RPMI7951 (cell line): ENCODE measurements at regions not wholly inside any gene's neighbourhood (a gene's known extent, or its start where the extent isn't known, plus 50 kb on each side); places are given as distances from the start of the nearest gene placed in this dataset.
"Not testable (repeated sequence)": the region's sequence is repeated elsewhere in the genome, so short reads cannot be mapped to it uniquely, and the experiment has no call there.

Source experiments
- DNase-seq: peaks from one replicate; pipeline ENCODE4 v3.0.0-alpha.2; 2012; ENCODE audit warnings: low read depth

DNA sequence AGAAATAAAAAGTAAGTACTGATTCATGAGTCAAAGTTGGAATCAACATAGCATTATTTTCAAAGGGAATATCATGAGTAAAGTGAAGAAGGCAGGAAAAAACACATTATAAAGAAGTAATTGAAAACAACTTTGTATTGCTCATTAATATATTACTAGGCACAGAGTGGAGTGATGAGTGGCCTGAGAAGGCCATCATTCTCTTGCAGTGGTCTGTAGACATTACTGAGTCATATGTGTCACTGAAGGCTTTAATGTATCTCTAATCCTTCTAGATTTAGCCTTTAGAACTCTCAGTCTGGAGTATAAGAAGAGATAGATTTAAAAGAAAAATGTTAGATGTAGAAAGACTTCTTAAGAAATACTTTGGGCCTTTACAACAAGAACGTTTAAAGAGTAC lies 881.4 kb downstream of the DNAH5 start:
- no peak for DNase-seq

DNA sequence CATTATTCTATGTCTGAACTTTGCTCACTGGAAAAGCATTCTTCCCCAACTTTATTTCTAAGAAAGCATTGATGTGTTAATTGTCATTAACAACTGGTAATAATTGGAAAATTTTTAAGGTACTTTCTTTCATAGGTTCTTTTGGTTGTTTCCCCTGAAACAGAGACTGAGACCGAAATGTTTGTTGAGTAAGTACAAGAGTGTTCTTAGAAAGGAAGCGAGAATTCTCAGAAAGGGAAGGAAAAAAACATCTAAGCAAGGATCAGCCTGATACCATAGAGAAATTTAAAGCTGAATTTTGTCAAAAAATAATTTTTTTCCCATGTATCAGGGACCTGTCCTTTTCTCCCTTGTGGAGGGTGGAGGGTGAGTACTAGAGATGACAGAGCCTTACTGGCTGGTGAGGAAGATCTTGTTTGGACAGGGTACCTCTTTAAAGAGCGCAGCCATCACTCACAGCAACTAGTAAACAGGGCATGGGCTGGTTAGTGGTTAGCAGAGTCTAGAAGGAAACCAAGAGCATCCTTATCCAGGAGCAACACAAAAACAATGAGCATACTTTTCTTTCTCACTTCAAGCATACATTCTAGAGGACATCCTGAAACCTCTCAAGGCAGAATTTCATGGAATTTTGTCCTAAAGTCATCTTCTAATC lies 898.5 kb downstream of the DNAH5 start:
- no peak for DNase-seq

DNA sequence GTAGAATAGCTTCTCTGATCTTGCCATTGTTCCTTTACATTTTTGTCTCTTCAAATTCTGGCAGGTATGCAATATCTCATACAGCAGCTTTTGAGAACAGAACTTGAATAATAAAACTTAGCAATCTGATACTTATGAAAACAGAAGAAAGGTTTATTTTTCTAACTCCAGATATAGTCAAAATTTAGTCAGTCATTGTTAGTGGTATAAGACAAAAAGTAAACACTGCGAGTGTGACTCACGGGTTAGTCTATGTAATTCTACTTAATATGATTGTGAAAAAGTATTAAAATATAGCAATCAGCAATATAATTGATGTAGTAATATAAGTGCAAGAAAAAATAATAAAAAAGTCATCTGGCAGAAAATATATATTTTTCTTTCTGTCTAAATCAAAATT lies 910.4 kb downstream of the DNAH5 start:
- DNase-seq: no peak

DNA sequence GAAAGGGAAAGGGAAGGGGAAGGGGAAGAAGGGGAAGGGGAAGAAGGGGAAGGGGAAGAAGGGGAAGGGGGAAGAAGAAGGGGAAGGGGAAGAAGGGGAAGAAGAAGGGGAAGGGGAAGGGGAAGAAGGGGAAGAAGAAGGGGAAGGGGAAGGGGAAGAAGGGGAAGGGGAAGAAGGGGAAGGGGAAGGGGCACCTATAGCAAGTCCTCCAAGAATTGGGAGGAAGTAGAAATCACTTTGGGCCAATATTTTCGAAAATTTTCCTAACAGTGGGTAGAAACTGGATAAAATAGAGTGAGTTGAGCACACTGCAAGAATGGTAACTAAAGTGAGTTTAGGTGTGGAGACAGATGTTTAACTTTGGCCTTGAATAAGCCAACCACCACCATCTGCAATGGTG lies 915.3 kb downstream of the DNAH5 start:
- DNase-seq: no peak

DNA sequence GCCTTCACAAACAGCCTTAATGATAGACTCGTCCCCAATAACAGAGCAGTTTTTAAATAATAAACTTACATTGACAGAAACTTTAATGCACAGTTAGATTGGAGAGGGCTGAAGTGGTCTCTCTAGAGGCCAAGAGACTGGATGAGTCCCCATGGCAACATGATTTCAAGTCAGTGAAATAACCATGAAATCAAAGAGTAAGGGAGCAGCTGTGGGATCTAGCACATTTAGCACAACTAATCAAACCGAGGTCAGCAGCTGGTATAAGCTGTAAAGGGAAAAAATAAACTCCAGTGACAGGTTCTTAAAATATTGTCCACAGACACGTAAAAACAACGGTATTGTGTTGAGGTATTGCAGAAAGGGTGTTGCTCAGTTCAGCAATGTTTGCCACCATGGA lies 916.6 kb downstream of the DNAH5 start:
- no peak for DNase-seq

DNA sequence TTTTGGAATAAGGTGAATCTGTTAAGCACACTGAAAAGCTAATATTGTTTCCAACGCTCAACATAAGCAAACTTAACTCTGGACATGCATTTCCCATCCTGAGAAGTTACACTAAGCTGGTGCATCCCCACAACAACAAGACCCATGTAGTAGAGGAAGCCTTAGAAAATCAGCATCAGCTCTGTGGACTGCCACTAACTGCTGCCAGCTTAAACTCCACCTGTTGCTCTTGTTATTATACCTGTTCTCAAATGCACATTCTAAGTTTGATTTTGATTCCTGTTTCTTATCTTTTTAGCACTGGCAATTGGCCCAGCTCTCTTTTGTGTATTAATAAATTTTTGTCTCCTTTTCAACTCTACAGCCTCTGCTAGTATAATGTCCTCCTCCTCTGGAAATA lies 924.8 kb downstream of the DNAH5 start:
- no peak for DNase-seq

DNA sequence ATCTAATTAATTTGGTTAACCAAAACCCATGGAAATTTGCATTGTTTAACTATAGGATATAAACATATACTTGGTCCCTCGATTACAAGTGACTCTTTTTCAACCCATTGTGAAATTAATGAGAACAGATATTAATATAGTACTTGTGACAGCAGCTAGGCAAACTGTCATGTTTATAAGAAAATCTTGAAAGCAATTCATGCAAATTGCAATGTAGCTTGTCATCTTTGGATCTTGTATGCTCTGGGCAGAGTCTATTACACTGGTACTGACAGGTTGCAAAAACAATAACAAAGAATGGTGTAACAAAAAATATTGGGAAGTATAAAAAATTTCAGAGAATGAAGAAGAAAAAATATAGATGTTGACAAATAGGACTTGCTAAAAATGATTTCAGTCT lies 941.0 kb downstream of the DNAH5 start:
- DNase-seq: no peak

DNA sequence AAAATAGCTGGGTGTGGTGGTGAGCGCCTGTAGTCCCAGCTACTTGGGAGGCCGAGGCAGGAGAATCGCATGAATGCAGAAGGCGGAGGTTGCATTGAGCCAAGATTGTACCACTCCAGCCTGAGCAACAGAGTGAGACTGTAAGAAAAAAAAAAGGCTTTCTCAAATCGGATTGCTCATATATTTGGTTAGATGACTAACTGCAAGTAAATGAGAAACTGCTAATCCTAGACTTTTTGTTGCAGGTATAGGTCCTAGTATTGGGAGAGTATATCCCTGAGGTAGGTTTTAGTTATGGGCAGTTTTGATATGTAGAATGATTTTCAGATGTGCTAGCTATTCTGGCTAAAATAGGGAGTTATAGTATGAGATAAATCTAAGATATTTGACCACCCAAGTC lies 944.8 kb downstream of the DNAH5 start:
- DNase-seq: no peak

DNA sequence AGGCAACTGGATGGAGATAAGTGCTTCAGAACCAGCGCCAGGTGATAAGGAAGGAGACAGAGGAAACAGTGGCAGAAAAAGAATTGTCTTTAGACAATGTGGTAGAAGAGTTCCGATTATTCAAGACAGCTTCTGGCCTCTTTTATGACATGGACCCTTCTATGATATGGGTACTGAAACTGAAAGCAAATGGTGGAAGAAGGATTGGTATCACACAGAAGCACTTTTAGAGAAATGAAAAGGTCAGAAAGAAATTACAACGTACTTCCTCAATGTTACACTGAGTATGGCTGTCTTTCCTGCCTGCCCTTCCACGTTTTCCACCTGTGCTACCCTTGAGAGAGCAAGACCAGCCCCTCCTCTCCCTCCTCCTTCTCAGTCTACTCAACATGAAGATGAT lies 959.3 kb downstream of the DNAH5 start:
- peak; percentile 1 for DNase-seq

DNA sequence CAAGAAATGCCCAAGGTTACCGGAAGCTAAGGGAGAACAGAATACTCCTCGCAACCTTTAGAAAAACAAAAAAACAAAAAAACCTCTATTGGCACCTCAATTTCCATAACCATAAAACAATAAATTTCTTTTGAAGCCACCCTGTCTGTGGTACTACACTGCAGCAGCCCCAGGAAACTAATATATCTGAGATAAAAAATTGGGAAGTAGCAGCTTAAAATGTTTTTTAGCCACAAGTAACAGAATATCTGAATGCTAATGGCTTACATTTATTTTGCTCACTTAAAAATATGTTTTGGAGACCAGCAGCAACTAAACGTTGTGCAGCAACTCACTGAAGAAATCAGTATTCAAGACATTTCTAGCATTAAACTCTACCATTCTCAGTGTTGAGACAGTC lies 969.6 kb downstream of the DNAH5 start:
- DNase-seq: no peak

DNA sequence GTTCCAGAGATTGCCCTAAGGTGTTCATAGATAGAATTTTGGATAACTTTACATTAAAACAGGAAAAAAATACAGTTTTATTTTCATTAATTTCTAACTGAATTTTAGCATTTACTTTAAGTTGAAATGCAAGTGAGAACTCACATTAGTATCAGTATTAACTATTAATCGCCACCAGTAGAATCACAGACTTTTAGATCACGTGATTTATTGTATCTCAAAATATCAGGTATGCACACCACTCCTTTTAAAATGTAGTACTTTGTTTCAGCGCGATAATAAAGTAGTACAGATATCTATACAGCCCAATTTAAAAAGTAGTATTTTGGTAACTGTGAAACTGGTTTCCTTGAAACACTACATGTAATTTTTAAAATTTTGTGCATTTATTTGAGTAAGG lies 978.7 kb downstream of the DNAH5 start:
- no peak for DNase-seq

DNA sequence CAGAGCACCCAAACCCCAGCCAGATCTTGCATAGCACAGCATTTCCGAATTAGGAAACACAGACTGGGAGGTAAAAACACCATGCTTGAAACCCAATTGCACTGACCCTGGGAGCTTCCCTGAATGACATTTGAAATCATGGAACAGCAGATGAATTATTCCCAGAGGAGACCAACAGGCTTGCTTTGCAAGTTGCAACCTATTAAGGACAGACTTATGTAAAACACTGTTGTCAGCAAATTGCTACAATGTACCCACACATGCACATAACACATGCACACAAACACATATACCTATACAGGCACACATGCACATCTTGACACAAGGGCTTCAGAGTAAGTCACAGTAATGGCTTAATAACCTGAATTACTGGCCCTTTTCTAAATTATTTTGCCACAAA lies 984.8 kb downstream of the DNAH5 start:
- DNase-seq: no peak

DNA sequence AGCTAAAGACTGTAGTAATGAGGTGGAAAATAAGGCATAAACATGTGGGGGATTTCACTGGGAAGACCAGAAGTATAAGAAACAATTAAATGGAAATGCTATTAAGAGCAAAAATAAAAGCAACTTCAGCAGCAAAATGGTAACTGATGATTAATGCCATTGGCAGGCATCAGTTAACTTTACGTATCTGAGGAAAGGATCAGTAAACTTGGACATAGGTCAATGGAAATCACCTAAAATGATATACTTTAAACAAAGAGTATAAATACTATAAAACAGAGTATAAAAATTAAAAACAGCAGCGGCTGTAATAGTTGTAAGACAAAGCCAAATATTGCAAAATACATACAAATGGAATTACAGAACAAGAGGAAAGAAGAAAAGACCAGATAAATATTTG lies 992.1 kb downstream of the DNAH5 start:
- no peak for DNase-seq

DNA sequence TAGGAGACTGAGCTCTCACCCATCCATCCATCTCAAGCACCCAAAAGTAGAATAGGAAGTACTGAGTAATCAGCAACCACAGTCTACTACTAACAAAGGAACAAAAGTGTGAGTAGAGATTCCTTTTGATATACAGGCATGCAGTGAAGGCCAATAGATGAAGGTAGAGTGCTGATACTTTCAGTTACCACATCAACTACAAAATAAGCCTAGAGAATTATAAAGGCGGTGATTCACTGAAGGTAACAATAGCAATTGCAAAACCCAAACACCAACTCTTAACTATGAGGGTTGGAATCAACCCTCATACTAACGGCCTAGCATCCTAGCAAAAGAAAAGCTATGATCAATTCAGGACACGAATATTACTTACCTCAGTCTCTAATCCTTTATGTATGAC lies 992.6 kb downstream of the DNAH5 start:
- DNase-seq: no peak

DNA sequence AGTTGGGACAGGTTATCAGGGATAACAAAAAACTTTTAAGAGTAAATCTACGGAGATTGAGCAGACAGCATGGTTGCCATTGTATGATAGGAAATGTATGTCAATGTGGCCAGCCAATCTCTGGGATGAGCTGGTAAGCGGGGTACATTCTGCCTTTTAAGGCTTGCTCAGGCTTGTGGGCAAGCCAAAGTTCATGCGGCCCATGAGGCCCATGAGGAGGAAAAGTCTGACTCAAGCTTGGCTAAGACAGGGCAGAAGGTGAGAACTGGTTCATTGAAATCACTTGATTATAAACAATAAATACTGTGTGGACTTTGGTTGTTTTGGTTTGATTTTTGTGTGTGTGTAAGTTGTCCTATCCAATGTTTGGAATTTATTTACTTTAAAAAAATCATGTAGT lies 997.1 kb downstream of the DNAH5 start:
- peak; percentile 3 for DNase-seq

DNA sequence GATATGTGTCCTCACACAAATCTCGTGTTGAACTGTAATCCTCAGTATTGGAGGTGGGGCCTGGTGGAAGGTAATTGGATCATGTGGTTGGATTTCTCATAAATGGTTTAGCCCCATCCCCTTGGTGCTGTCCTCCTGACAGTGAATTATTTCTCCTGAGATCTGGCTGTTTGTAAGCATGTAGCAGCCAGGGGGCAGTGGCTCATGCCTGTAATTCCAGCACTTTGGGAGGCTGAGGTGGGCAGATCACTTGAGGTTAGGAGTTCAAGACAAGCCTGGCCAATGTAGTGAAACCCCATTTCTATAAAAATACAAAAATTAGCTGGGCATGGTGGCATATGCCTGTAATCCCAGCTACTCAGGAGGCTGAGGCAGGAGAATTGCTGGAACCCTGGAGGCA lies 999.0 kb downstream of the DNAH5 start:
- DNase-seq: not testable (repeated sequence)

DNA sequence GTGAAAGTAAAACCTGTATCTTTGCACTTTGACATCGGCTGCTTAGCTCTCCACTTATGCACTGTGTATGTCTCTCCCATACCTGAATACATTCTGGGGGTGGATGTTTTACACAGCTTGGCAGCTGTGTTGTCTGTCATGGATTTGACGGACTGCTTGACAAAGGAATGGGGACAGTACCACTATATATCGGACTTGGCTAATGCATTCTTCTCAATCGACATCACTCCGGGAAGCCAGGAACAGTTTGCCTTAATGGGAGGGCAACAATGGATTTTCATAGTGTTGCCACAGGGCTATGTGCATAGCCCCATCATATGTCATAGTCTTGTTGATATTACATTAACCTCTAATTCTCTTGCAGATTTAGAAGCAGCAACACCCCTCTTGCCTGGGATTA lies 1008.3 kb downstream of the DNAH5 start:
- DNase-seq: no peak

DNA sequence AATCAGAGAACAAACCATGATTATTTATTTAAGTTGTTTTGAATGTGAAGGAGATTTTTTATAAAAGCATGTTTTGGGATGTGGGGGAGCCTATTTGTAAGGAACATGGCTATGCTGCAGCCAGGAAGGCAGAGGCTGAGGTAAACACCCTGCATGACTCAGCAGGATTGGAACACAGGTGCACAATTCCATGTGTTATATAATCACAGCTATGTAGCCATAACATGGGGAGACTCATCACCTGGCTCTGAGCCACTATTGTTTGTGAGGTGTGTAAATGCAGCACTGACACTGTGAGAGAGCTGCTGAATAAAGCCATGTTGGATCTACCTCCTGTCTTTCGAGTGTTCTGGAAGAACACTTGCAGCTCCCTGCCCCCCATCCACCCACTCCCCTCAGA lies 1009.8 kb downstream of the DNAH5 start:
- no peak for DNase-seq

DNA sequence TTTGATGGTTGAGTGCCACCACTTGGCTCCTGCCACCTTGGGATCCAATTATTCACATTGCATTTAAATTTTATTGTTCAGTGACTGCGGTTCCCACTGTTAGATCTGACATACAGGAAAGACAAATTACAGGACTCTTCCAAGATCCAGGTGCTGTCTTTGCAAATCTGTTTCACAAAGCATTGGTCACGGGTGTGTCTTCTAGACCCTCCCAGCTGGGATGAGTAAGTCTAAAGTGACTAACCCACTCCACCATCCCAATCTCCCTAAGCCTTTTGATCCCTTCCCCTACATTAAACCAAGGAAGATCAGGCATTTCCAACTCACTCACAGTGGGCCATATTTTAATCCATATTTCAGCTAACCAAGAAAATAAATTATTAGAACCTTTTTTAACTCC lies 1016.3 kb upstream of the CTNND2 start:
- DNase-seq: no peak

DNA sequence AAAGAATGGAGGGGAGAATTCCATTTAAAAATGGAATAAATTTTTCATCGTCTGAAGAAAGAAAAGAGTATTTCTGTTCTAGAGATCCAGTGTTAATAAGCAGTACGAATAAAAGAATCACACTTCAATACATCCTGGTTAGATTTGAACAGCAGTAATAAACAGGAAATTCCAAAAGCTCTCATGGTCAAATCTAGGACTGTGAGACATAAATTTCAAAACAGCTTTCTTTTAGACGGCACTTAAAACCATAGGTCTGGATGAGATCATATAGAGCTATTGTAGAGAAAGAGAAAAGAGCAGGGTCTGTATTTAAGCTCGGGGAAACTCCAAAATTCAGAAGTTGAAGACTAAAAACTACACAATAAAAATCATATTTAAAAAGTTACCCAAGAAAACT lies 1006.9 kb upstream of the CTNND2 start:
- DNase-seq: no peak

DNA sequence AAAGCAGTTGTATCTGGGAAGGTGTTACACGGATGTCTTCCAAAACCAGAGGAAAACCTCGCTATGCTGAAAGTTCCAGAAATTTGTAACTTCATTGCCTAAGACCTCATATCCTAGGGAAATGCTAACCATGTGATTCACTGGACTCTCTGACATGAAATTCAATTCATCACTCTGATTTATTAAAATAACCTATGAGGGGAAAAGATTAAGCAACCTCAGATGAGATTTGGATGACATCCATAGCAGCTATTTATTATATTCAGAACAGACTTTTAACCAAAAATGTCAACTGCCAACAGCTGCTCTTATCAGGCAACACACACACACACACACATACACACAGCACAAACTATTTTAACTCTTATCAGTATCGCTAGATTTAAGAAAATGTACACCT lies 1006.4 kb upstream of the CTNND2 start:
- no peak for DNase-seq

DNA sequence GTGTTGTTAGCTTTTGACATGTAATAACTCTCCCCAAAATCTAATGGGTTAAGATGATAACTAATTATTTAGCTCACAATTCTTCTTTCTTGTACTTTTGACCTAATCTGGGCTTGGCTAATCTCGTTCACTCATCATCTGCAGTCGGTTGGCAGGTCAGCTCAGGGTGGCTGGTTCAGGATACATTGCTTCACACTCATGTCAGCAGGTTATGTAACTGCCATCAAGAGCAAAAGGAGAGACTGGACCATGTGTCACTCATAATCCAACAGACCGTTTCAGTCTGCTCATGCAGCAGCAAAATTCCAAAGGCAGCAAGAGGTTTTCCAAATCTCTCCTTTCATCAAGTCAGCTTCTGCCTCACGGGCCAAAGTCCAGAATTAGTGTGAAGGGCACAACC lies 998.4 kb upstream of the CTNND2 start:
- DNase-seq: no peak

DNA sequence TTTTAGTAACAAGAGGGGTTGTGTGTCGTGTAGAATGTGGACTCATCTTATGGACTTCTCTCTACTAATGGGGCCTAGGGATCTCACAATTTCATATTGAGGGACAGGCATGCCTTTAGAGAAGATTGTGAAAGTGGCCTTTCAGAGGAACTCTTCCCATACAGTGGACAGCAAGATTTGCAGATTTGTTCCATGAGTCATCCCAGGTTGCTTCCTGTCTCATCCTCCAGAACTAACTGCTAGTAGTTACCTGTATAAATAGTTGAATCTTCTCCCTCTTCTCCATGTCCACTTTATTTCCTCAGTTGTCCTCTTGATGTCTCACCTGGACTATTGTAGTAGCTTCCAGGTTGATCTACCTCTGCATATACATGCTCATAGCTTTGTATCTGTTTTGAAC lies 997.5 kb upstream of the CTNND2 start:
- DNase-seq: no peak

DNA sequence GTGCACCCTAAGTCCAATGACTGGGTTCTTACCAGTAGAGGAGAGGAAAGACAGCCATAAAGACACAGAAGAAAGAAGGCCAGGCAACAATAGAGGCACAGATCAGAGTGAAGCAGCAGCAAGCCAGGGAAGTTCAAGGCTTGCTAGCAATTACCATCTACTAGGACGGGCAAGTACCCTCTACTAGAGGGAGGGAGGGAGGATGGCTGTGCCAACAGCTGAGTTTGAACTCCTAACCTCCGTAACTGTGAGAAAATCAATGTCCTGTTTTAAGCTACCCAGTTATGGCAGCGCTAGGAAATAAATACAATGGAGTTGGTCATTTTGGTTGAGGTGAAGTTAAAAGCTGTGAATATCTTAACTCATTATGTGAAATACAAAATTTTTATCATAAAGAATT lies 991.8 kb upstream of the CTNND2 start:
- DNase-seq: no peak

DNA sequence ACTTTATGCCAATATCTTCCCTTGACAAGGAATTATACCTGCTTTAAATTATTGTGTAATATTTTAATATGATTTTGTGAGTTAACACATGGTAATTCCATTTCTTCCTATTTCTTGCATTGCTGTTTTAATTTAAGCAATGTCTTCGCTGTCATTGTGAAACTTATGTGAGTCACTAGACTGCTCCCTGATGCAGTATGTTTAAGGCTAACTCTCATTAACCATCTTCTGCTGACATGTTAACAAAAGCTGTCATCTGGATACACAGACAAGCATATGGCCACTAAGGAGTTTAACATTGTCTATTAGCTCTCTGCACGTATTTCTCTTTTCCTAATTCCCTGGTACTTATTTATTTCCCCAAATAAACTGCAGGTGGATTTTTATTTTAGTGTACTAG lies 980.8 kb upstream of the CTNND2 start:
- no peak for DNase-seq
